Right cardiac atrium (tissue), 5 donors: ENCODE measurements at regions not wholly inside any gene's neighbourhood (a gene's known extent, or its start where the extent isn't known, plus 50 kb on each side); places are given as distances from the start of the nearest gene placed in this dataset.
"Not testable (repeated sequence)": the region's sequence is repeated elsewhere in the genome, so short reads cannot be mapped to it uniquely, and the experiment has no call there.

Source experiments
- ATAC-seq, 2 donors: fragments of 200-7000 bp; cut with Tn5 transposase; one replicate each; pipeline versions ENCODE4 v1.8.0 to v1.9.1; 2020; ENCODE audit warnings: moderate library complexity in 2 of 2, mild to moderate bottlenecking in 1 of 2
- DNase-seq, 3 donors: peaks; one replicate each; pipeline ENCODE4 v3.0.0-alpha.2; 2020
- H3K27ac ChIP-seq: one replicate; pipeline ENCODE4 v1.5.1; 2013; ENCODE audit warnings: mild to moderate bottlenecking, low read length, control low read depth, moderate library complexity
- H3K27me3 ChIP-seq: one replicate; pipeline ENCODE4 v1.6.1; 2013; ENCODE audit not compliant: control insufficient read depth, insufficient read depth
- H3K4me1 ChIP-seq: one replicate; pipeline ENCODE4 v1.6.1; 2013; ENCODE audit warnings: low read length; ENCODE audit not compliant: control insufficient read depth, insufficient read depth
- H3K4me3 ChIP-seq: one replicate; pipeline ENCODE4 v1.5.1; 2013; ENCODE audit warnings: low read length, control low read depth
- H3K9me3 ChIP-seq: one replicate; pipeline ENCODE4 v1.6.1; 2013; ENCODE audit warnings: low read length; ENCODE audit not compliant: control insufficient read depth
- WGBS: extraction: QIAGEN DNeasy Blood & Tissue Kit; methylation state at CpG from one replicate; pipeline ENCODE4 v1.1.7; 2013; 5-methylcytosine and 5-hydroxymethylcytosine counted together
- intact Hi-C, 4 donors: fragments of 100-400 bp; cut with DNase I; formaldehyde crosslinking; loops; one replicate each; pipeline versions ENCODE4 v1.11.0 to v1.14.0; 2022 to 2023
- donor health status: healthy with polysubstance abuse.
- donor health status: DM: no; HTN: yes; CAD: no.
- donor health status: DM: no; HTN: no; CAD: no.
- donor health status: DM: no; HTN: yes; CAD: no; lungs with severe emphysema.
- donor health status: DM: yes; HTN: yes; CAD: no.

- no peak for DNase-seq
- intact Hi-C loops: no loop called here
- no peak overlapping the region for H3K4me3 ChIP-seq
- WGBS: 87% methylated on average over 8 of the region's 8 CpGs
- H3K4me1 ChIP-seq: peaks cover 3% of the 10 kb centered on the region
- H3K27ac ChIP-seq: no peak overlapping the region
- no peak for ATAC-seq
- no peaks in the 10 kb centered on the region for H3K9me3 ChIP-seq
- H3K27me3 ChIP-seq: no peaks in the 10 kb centered on the region
Observed at GRCh38 chr18:59038295-59039039, 101.2 kb upstream of the SEC11C start.

- H3K9me3 ChIP-seq, DNase-seq, H3K4me3 ChIP-seq, H3K27me3 ChIP-seq, intact Hi-C loops, ATAC-seq, H3K27ac ChIP-seq, H3K4me1 ChIP-seq: not testable (repeated sequence)
- 85% methylated on average over 1 of the region's 1 CpG for WGBS
Observed at GRCh38 chr18:59039040-59039320, 100.7 kb upstream of the SEC11C start.

DNA sequence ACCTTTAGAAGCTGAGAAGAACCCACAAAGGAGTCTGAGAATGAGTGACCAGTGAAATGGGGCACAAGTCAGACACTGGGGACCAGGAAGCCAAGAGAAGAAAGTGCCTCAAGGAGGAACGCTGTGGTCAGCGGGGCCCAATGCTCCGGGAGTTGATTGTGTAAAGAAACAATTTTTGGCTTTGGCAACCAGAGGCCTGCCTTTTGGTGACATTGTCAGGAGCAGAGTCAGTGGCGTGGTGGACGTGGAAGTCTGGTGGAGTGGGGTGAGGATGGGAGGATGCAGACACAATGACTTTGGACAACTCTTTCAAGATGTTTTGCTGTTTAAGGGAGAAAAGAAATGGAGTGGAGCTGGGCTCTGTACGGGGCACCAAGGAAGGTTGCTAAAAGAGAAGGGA lies 100.2 kb upstream of the SEC11C start:
- H3K27me3 ChIP-seq: no peaks in the 10 kb centered on the region
- ATAC-seq: no peak
- 99% methylated on average over 6 of the region's 6 CpGs for whole genome bisulfite sequencing
- H3K4me1 ChIP-seq: peaks cover 3% of the 10 kb centered on the region
- no peak overlapping the region for H3K4me3 ChIP-seq
- DNase-seq: no peak
- intact Hi-C loops: no loop called here
- H3K9me3 ChIP-seq: no peaks in the 10 kb centered on the region
- H3K27ac ChIP-seq: no peak overlapping the region

DNA sequence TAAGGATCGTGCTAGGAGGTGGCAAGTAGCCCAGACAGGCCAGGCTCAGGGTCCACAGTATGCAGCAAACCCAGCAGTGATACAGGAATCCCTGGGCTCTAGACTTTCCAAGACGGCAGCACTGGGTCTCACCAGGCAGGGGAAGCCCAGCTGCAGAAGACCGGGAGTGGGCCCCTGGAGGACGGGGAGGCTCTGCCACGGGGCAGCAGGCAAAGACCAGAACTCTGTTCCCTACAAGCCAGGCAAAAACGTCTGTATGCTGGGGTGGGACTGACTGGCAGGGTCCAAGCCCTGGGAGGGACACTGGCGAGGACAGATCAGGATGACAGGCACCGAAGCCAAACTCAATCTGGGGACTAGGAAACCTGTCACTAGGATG lies 98.9 kb upstream of the SEC11C start:
- Histone ChIP-seq H3K27ac (no peak overlapping the region), H3K9me3 (no peaks in the 10 kb centered on the region), H3K4me3 (no peak overlapping the region), H3K4me1 (peaks cover 3% of the 10 kb centered on the region), H3K27me3 (no peaks in the 10 kb centered on the region)
- ATAC-seq (no peak), DNase-seq (no peak)
- intact Hi-C loops: no loop called here
- 94% methylated on average over 8 of the region's 8 CpGs for WGBS

GRCh38 chr18:59041296-59041695 lies 98.4 kb upstream of the SEC11C start:
- DNase-seq (no peak), ATAC-seq (no peak)
- 93% methylated on average over 6 of the region's 6 CpGs for WGBS
- intact Hi-C loops: no loop called here
- Histone ChIP-seq H3K4me1 (peaks cover 3% of the 10 kb centered on the region), H3K27me3 (no peaks in the 10 kb centered on the region), H3K9me3 (no peaks in the 10 kb centered on the region), H3K27ac (no peak overlapping the region), H3K4me3 (no peak overlapping the region)

DNA sequence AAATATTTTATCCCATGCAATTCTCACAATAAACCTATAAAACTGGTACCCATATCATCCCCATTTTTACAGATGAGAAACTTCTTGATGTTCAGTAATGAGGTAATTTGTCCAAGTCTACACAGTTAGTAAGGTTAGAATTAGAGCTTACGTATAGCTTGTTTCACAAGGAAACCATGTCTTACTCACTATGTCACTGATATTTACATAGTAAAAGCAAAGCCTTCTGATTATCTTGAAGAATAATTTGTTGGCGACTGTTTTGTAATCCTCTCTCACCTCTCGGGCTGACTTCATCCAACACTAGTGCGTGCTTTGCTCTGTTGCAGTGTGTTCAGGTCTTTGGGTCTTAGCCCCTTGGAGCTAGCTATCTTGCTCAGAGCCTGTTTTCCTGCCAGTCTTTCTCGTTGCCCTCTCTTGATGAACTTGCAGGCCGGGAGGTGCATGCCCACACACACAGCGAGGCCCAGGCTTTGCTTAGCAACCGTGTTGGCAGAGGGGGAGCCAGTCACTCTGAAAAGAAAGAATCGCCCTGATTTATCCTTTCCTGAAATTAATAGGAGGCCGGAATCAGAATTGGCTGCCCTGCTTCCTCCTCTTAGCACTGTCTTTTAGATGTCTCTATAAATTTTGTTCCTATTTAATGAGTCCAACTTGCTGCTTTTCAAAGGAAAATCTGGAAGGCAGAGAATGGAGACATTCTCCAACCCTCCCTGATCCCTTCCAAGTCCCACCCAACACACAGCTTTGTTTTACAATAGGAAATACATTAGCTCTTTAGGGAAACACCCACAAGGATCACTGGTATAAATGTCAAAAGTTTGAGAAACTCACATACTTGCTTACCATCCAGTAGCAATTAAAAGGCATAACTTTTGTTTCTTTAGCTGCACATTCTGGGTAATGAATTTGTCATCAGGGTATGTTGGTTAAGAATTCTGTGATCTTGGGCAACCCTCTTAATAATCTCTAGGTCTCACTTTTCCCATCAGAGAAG lies 97.6 kb upstream of the SEC11C start:
- intact Hi-C loops: no loop called here
- ATAC-seq (peak; percentile 72 to 74), DNase-seq (no peak)
- 37% methylated on average over 10 of the region's 10 CpGs for WGBS
- Histone ChIP-seq H3K4me3 (no peak overlapping the region), H3K4me1 (peaks cover 3% of the 10 kb centered on the region), H3K27me3 (no peaks in the 10 kb centered on the region), H3K27ac (peak overlapping the region; percentile 61), H3K9me3 (no peaks in the 10 kb centered on the region)

DNA sequence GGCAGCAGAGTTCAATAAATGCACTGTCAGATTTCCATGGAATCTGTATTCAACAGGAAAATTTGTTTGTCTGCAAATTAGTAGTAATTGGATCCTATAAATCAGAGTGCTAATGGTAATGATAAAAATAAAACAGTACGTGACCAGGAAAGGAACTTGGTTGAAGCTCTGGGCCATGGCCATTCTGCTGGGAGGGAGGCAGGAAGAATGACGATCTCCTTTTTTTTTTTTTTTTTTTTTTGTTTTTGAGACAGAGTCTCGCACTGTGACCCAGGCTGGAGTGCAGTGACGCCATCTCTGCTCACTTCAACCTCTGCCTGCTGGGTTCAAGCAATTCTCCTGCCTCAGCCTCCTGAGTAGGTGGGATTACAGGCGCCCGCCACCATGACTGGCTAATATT lies 94.8 kb upstream of the SEC11C start:
- no peaks in the 10 kb centered on the region for H3K27me3 ChIP-seq
- intact Hi-C loops: no loop called here
- DNase-seq (no peak), ATAC-seq (no peak)
- no peaks in the 10 kb centered on the region for H3K9me3 ChIP-seq
- no peak overlapping the region for H3K27ac ChIP-seq
- peaks cover 5% of the 10 kb centered on the region for H3K4me1 ChIP-seq
- H3K4me3 ChIP-seq: no peak overlapping the region
- WGBS: 61% methylated on average over 6 of the region's 6 CpGs

DNA sequence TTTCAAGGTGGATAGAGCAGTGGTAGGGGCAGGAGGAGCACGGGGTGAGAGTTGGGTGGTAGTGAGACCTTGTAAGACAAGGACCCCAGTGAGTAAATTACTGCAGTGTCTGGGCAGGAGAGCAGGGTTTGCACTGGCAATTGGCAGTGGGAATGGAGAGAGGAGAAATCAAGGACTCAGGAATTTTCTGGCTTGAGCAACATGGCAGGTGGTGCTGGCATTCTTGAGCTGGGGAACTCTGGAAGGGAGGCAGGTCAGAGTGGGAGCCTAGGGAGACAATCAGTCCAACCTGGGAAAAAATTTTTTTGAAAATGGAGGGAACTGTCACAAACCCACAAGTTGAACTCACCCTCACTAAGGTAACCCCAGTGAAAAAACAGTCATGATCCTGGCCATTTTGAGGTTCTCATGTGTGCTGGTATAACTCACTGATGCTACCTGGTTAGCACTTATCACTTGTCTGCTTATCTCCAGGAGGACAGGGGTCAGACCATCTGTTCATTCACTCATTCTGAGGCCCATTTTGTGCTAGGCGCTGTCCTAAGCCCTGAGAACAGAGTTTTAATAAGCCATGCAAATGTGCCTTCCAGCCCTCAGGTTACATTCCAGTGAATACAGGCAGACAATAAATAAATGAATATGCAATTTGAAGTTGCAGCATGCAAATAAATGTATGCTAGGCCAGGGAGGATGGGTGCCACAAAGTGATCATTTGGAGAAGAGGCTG lies 92.2 kb upstream of the SEC11C start:
- WGBS: 96% methylated on average over 2 of the region's 2 CpGs
- H3K27ac ChIP-seq: no peak overlapping the region
- H3K9me3 ChIP-seq: no peaks in the 10 kb centered on the region
- intact Hi-C loops: no loop called here
- peaks cover 2% of the 10 kb centered on the region for H3K4me1 ChIP-seq
- H3K27me3 ChIP-seq: no peaks in the 10 kb centered on the region
- no peak for ATAC-seq
- no peak overlapping the region for H3K4me3 ChIP-seq
- no peak for DNase-seq

GRCh38 chr18:59048048-59048363 lies 91.7 kb upstream of the SEC11C start:
- no peak for DNase-seq

GRCh38 chr18:59048378-59048777 lies 91.3 kb upstream of the SEC11C start:
- 72% methylated on average over 7 of the region's 7 CpGs for WGBS
- no peak for ATAC-seq
- intact Hi-C loops: no loop called here
- H3K27ac ChIP-seq: no peak overlapping the region
- no peaks in the 10 kb centered on the region for H3K27me3 ChIP-seq
- peaks cover 2% of the 10 kb centered on the region for H3K4me1 ChIP-seq
- H3K4me3 ChIP-seq: no peak overlapping the region
- no peaks in the 10 kb centered on the region for H3K9me3 ChIP-seq
- DNase-seq: no peak

More at GRCh38 chr18:59048048-59048363, 91.7 kb upstream of the SEC11C start:
- intact Hi-C loops: no loop called here
- peaks cover 2% of the 10 kb centered on the region for H3K4me1 ChIP-seq
- no peaks in the 10 kb centered on the region for H3K27me3 ChIP-seq
- H3K4me3 ChIP-seq: no peak overlapping the region
- WGBS: 97% methylated on average over 9 of the region's 9 CpGs
- ATAC-seq: no peak
- H3K9me3 ChIP-seq: no peaks in the 10 kb centered on the region
- H3K27ac ChIP-seq: no peak overlapping the region
